GM12878 (cell line): ENCODE measurements at regions not wholly inside any gene's neighbourhood (a gene's known extent, or its start where the extent isn't known, plus 50 kb on each side); places are given as distances from the start of the nearest gene placed in this dataset.

Experiments used
- BCL11A ChIP-seq: IDR thresholded peaks from 2 replicates; pipeline ENCODE4 v1.6.1; 2011; ENCODE audit warnings: low read depth, low read length
- CEBPB ChIP-seq, 2 experiments: fragments of 150-350 bp in 1 of 2; IDR thresholded peaks; 2 replicates each; pipeline ENCODE4 v1.6.1; 2012 to 2014; ENCODE audit warnings: low read depth in 2 of 2, low read length in 2 of 2, borderline replicate concordance in 1 of 2, inconsistent platforms in 1 of 2
- CREM ChIP-seq: IDR thresholded peaks from 2 replicates; pipeline ENCODE4 v1.6.1; 2014; ENCODE audit warnings: antibody characterized with exemption, low read depth
- CTCF ChIP-seq, 3 experiments: IDR thresholded peaks in 2 of 3; conservative IDR thresholded peaks in 1 of 3; 2 replicates each; pipeline ENCODE4 v1.5.1; 2011; ENCODE audit warnings: low read depth in 3 of 3, low read length in 3 of 3, mild to moderate bottlenecking in 3 of 3, control low read depth in 2 of 3, moderate library complexity in 2 of 3, inconsistent platforms in 1 of 3, mixed read lengths in 1 of 3; ENCODE audit not compliant: control insufficient read depth in 2 of 3, insufficient read depth in 1 of 3; ENCODE audit errors: extremely low read depth in 1 of 3
- DPF2 ChIP-seq: fragments of 450-650 bp; IDR thresholded peaks from 2 replicates; pipeline ENCODE4 v1.6.1; 2017; ENCODE audit warnings: mild to moderate bottlenecking
- EP300 ChIP-seq, 2 experiments: fragments of 150-350 bp in 1 of 2; IDR thresholded peaks; 2 replicates each; pipeline ENCODE4 v1.6.1; 2011 to 2012; ENCODE audit warnings: low read depth in 2 of 2, low read length in 2 of 2, borderline replicate concordance in 1 of 2, improper control_type of control experiment in 1 of 2, inconsistent platforms in 1 of 2; ENCODE audit not compliant: control insufficient read depth in 1 of 2
- FOXM1 ChIP-seq: IDR thresholded peaks from 2 replicates; pipeline ENCODE4 v1.6.1; 2012; ENCODE audit warnings: low read depth, mild to moderate bottlenecking, inconsistent platforms, low read length, moderate library complexity
- MXI1 ChIP-seq: fragments of 150-350 bp; IDR thresholded peaks from 2 replicates; pipeline ENCODE4 v1.6.1; 2011; ENCODE audit warnings: low read depth, mild to moderate bottlenecking, inconsistent platforms, low read length, improper control_type of control experiment
- POLR2A ChIP-seq: IDR thresholded peaks from 2 replicates; pipeline ENCODE4 v1.6.1; 2011; ENCODE audit warnings: low read depth, mild to moderate bottlenecking, low read length
- POLR2AphosphoS2 ChIP-seq: IDR thresholded peaks from 2 replicates; pipeline ENCODE4 v1.6.1; 2011; ENCODE audit warnings: low read depth, mild to moderate bottlenecking, low read length, improper control_type of control experiment, moderate library complexity
- POLR2AphosphoS5 ChIP-seq: IDR thresholded peaks from 2 replicates; pipeline ENCODE4 v1.6.1; 2011; ENCODE audit warnings: mild to moderate bottlenecking, low read length, inconsistent platforms
- SIN3A ChIP-seq: IDR thresholded peaks from 2 replicates; pipeline ENCODE4 v1.6.1; 2012; ENCODE audit warnings: low read depth, low read length, improper control_type of control experiment
- SMAD1 ChIP-seq: fragments of 450-650 bp; IDR thresholded peaks from 2 replicates; pipeline ENCODE4 v1.6.1; 2018; ENCODE audit warnings: mild to moderate bottlenecking, low read depth; ENCODE audit not compliant: partially characterized antibody

- TF ChIP-seq EP300 (IDR thresholded peaks at IDR 0.05; ENCODE audit: borderline replicate concordance in 1 of 2, control insufficient read depth in 1 of 2, low read depth in 2 of 2, low read length in 2 of 2), result no peak
- TF ChIP-seq CTCF (IDR thresholded peaks at IDR 0.05 in 2 of 3, conservative IDR thresholded peaks at IDR 0.05 in 1 of 3; ENCODE audit: control insufficient read depth in 2 of 3, extremely low read depth in 1 of 3, insufficient read depth in 1 of 3, low read depth in 3 of 3, low read length in 3 of 3), result no peak
- no peak for TF ChIP-seq SMAD1
- no peak for TF ChIP-seq POLR2A
- no peak for TF ChIP-seq CREM
- no peak for TF ChIP-seq POLR2AphosphoS2
- TF ChIP-seq SIN3A, result no peak
- TF ChIP-seq POLR2AphosphoS5, result no peak
- no peak for TF ChIP-seq FOXM1
- no peak for TF ChIP-seq MXI1
- no peak for TF ChIP-seq BCL11A
- TF ChIP-seq DPF2, result no peak
- TF ChIP-seq CEBPB (IDR thresholded peaks at IDR 0.05; ENCODE audit: borderline replicate concordance in 1 of 2, low read depth in 2 of 2, low read length in 2 of 2), result no peak
These were observed 474.7 kb downstream of the MED13L start for GRCh38 chr12:115802767-115803166.
